Osteoblast (primary cell): ENCODE measurements at regions not wholly inside any gene's neighbourhood (a gene's known extent, or its start where the extent isn't known, plus 50 kb on each side); places are given as distances from the start of the nearest gene placed in this dataset.

Experiments
- DNase-seq: peaks from one replicate; pipeline ENCODE4 v3.0.0; 2011; ENCODE audit warnings: low spot score, mixed read lengths; ENCODE audit not compliant: insufficient read length; ENCODE audit errors: missing footprints
- H2AFZ ChIP-seq: 2 replicates; pipeline ENCODE4 v1.6.0; 2011; ENCODE audit warnings: mild to moderate bottlenecking, low read length
- H3K27ac ChIP-seq: 2 replicates; pipeline ENCODE4 v1.5.1; 2011; ENCODE audit warnings: mild to moderate bottlenecking, low read depth, low read length, moderate library complexity
- H3K27me3 ChIP-seq: 2 replicates; pipeline ENCODE4 v1.6.0; 2012; ENCODE audit warnings: mild to moderate bottlenecking, control low read depth, inconsistent platforms, low read length, moderate library complexity; ENCODE audit not compliant: insufficient read depth
- H3K36me3 ChIP-seq: 2 replicates; pipeline ENCODE4 v1.5.1; 2011; ENCODE audit warnings: mild to moderate bottlenecking, low read length, control low read depth, moderate library complexity; ENCODE audit not compliant: insufficient read depth
- H3K4me1 ChIP-seq: 2 replicates; pipeline ENCODE4 v1.5.1; 2011; ENCODE audit warnings: mild to moderate bottlenecking, low read length, control low read depth, moderate library complexity; ENCODE audit not compliant: insufficient read depth
- H3K4me2 ChIP-seq: 2 replicates; pipeline ENCODE4 v1.6.0; 2011; ENCODE audit warnings: mild to moderate bottlenecking, low read length; ENCODE audit not compliant: insufficient read depth
- H3K4me3 ChIP-seq: fragments of 200-600 bp; sonication (generic); 3 replicates; pipeline ENCODE4 v1.5.1; 2012; ENCODE audit warnings: mild to moderate bottlenecking, low read length, inconsistent platforms; ENCODE audit not compliant: insufficient read depth
- H3K79me2 ChIP-seq: 2 replicates; pipeline ENCODE4 v1.6.0; 2012; ENCODE audit warnings: mild to moderate bottlenecking, low read length, control low read depth, inconsistent platforms; ENCODE audit not compliant: insufficient read depth
- H3K9me3 ChIP-seq: 2 replicates; pipeline ENCODE4 v1.5.1; 2011; ENCODE audit warnings: low read depth, low read length, control low read depth
- H4K20me1 ChIP-seq: 2 replicates; pipeline ENCODE4 v1.6.0; 2012; ENCODE audit warnings: mild to moderate bottlenecking, low read length, control low read depth; ENCODE audit not compliant: insufficient read depth
- CTCF ChIP-seq: IDR thresholded peaks from 2 replicates; pipeline ENCODE4 v1.5.1; 2011; ENCODE audit warnings: mild to moderate bottlenecking, low read depth, low read length, moderate library complexity; ENCODE audit errors: extremely low read depth

GRCh38 chr2:155424518-155424917 lies 726.0 kb downstream of the KCNJ3 start:
- no peak for DNase-seq
- H3K4me1 ChIP-seq = no peaks in the 10 kb centered on the region
- H3K79me2 ChIP-seq = no peaks in the 10 kb centered on the region
- H3K4me3 ChIP-seq = no peak overlapping the region
- no peak overlapping the region for H3K4me2 ChIP-seq
- H3K9me3 ChIP-seq = no peaks in the 10 kb centered on the region
- no peaks in the 10 kb centered on the region for H4K20me1 ChIP-seq
- no peak overlapping the region for H3K27ac ChIP-seq
- TF ChIP-seq CTCF = no peak
- H3K27me3 ChIP-seq = no peaks in the 10 kb centered on the region
- H3K36me3 ChIP-seq = no peaks in the 10 kb centered on the region
- no peak overlapping the region for H2AFZ ChIP-seq

GRCh38 chr2:155418753-155419152 lies 720.3 kb downstream of the KCNJ3 start:
- no peaks in the 10 kb centered on the region for H4K20me1 ChIP-seq
- H2AFZ ChIP-seq = no peak overlapping the region
- H3K79me2 ChIP-seq = no peaks in the 10 kb centered on the region
- H3K9me3 ChIP-seq = peaks cover 7% of the 10 kb centered on the region
- TF ChIP-seq CTCF = no peak
- H3K4me2 ChIP-seq = no peak overlapping the region
- H3K27me3 ChIP-seq = no peaks in the 10 kb centered on the region
- no peak overlapping the region for H3K4me3 ChIP-seq
- H3K36me3 ChIP-seq = no peaks in the 10 kb centered on the region
- no peak for DNase-seq
- H3K4me1 ChIP-seq = no peaks in the 10 kb centered on the region
- no peak overlapping the region for H3K27ac ChIP-seq

- H3K27me3 ChIP-seq = no peaks in the 10 kb centered on the region
- no peak overlapping the region for H3K4me3 ChIP-seq
- H3K79me2 ChIP-seq = no peaks in the 10 kb centered on the region
- no peak overlapping the region for H3K4me2 ChIP-seq
- no peaks in the 10 kb centered on the region for H3K4me1 ChIP-seq
- H3K9me3 ChIP-seq = peaks cover 7% of the 10 kb centered on the region
- no peak for DNase-seq
- H3K27ac ChIP-seq = no peak overlapping the region
- H3K36me3 ChIP-seq = no peaks in the 10 kb centered on the region
- H4K20me1 ChIP-seq = no peaks in the 10 kb centered on the region
- no peak for TF ChIP-seq CTCF
- H2AFZ ChIP-seq = no peak overlapping the region
Measured at GRCh38 chr2:155412598-155412997, 714.1 kb downstream of the KCNJ3 start.

GRCh38 chr2:155404433-155405002 lies 706.0 kb downstream of the KCNJ3 start:
- no peak for TF ChIP-seq CTCF
- Histone ChIP-seq H4K20me1 (no peaks in the 10 kb centered on the region), H3K4me3 (no peak overlapping the region), H3K4me2 (no peak overlapping the region), H3K4me1 (no peaks in the 10 kb centered on the region), H3K36me3 (no peaks in the 10 kb centered on the region), H3K27me3 (no peaks in the 10 kb centered on the region), H3K27ac (no peak overlapping the region), H3K9me3 (peaks cover 13% of the 10 kb centered on the region), H3K79me2 (no peaks in the 10 kb centered on the region), H2AFZ (no peak overlapping the region)
- DNase-seq = no peak
